H9 (cell line): ENCODE measurements at regions not wholly inside any gene's neighbourhood (a gene's known extent, or its start where the extent isn't known, plus 50 kb on each side); places are given as distances from the start of the nearest gene placed in this dataset.

Experiments
- DNase-seq: peaks from one replicate; pipeline ENCODE4 v3.0.0-alpha.2; 2017
- H2AFZ ChIP-seq: one replicate; pipeline ENCODE4 v1.6.1; 2013; ENCODE audit warnings: mild to moderate bottlenecking, low read length, control low read depth, moderate library complexity
- H2AK5ac ChIP-seq: 2 replicates; pipeline ENCODE4 v1.6.1; 2013; ENCODE audit warnings: low read length, control low read depth, mixed read lengths; ENCODE audit not compliant: insufficient read length
- H2BK120ac ChIP-seq: one replicate; pipeline ENCODE4 v1.6.1; 2013; ENCODE audit warnings: low read depth, mild to moderate bottlenecking, low read length, control low read depth, inconsistent platforms; ENCODE audit not compliant: poor library complexity, severe bottlenecking
- H2BK12ac ChIP-seq: 2 replicates; pipeline ENCODE4 v1.6.1; 2013; ENCODE audit warnings: low read length, control low read depth, mixed read lengths, low read depth; ENCODE audit not compliant: insufficient read length
- H2BK15ac ChIP-seq: 2 replicates; pipeline ENCODE4 v1.6.1; 2013; ENCODE audit warnings: low read depth, low read length, control low read depth
- H2BK20ac ChIP-seq: one replicate; pipeline ENCODE4 v1.6.1; 2013; ENCODE audit warnings: low read depth, mild to moderate bottlenecking, low read length, control low read depth, inconsistent platforms; ENCODE audit not compliant: poor library complexity, severe bottlenecking
- H2BK5ac ChIP-seq: 2 replicates; pipeline ENCODE4 v1.6.1; 2013; ENCODE audit warnings: low read length, control low read depth, mixed read lengths; ENCODE audit not compliant: insufficient read length
- H3K14ac ChIP-seq: 2 replicates; pipeline ENCODE4 v1.6.1; 2013; ENCODE audit warnings: low read length, control low read depth; ENCODE audit not compliant: insufficient read depth
- H3K18ac ChIP-seq: 2 replicates; pipeline ENCODE4 v1.6.1; 2013; ENCODE audit warnings: low read depth, mild to moderate bottlenecking, mixed read lengths, low read length, control low read depth; ENCODE audit not compliant: insufficient read length
- H3K23ac ChIP-seq: 2 replicates; pipeline ENCODE4 v1.6.1; 2013; ENCODE audit warnings: low read length, control low read depth, mixed read lengths, low read depth; ENCODE audit not compliant: insufficient read length
- H3K23me2 ChIP-seq: 2 replicates; pipeline ENCODE4 v1.6.1; 2013; ENCODE audit warnings: low read depth, mild to moderate bottlenecking, mixed read lengths, low read length, control low read depth; ENCODE audit not compliant: insufficient read length, poor library complexity, severe bottlenecking
- H3K27ac ChIP-seq: 2 replicates; pipeline ENCODE4 v1.5.1; 2013; ENCODE audit warnings: low read length, control low read depth, mixed read lengths, low read depth; ENCODE audit not compliant: insufficient read length
- H3K27me3 ChIP-seq: 2 replicates; pipeline ENCODE4 v1.6.1; 2013; ENCODE audit warnings: low read length, control low read depth, inconsistent platforms; ENCODE audit not compliant: insufficient read depth
- H3K4ac ChIP-seq: 2 replicates; pipeline ENCODE4 v1.6.1; 2013; ENCODE audit warnings: low read depth, mild to moderate bottlenecking, control low read depth, inconsistent platforms, low read length, moderate library complexity
- H3K4me1 ChIP-seq: 2 replicates; pipeline ENCODE4 v1.6.1; 2013; ENCODE audit warnings: low read length, control low read depth, inconsistent platforms; ENCODE audit not compliant: insufficient read depth
- H3K4me2 ChIP-seq: 2 replicates; pipeline ENCODE4 v1.6.1; 2013; ENCODE audit warnings: low read length, control low read depth, mixed read lengths; ENCODE audit not compliant: insufficient read length, insufficient read depth
- H3K56ac ChIP-seq: 2 replicates; pipeline ENCODE4 v1.6.1; 2013; ENCODE audit warnings: low read depth, mild to moderate bottlenecking, mixed read lengths, low read length, control low read depth; ENCODE audit not compliant: insufficient read length
- H3K79me1 ChIP-seq: 2 replicates; pipeline ENCODE4 v1.6.1; 2013; ENCODE audit warnings: low read depth, mild to moderate bottlenecking, moderate library complexity, low read length, control low read depth, inconsistent platforms; ENCODE audit not compliant: insufficient read depth, poor library complexity, severe bottlenecking
- H3K79me2 ChIP-seq: 2 replicates; pipeline ENCODE4 v1.6.1; 2013; ENCODE audit warnings: low read length, control low read depth, inconsistent platforms; ENCODE audit not compliant: insufficient read depth
- H3K9ac ChIP-seq: 2 replicates; pipeline ENCODE4 v1.6.1; 2013; ENCODE audit warnings: low read length, control low read depth, mixed read lengths; ENCODE audit not compliant: insufficient read length; ENCODE audit errors: extremely low read depth
- H3K9me3 ChIP-seq: one replicate; pipeline ENCODE4 v1.6.1; 2013; ENCODE audit warnings: low read depth, low read length, inconsistent platforms; ENCODE audit not compliant: control insufficient read depth
- H3T11ph ChIP-seq: one replicate; pipeline ENCODE4 v1.6.1; 2013; ENCODE audit warnings: mild to moderate bottlenecking, low read length, control low read depth, inconsistent platforms
- H4K20me1 ChIP-seq: one replicate; pipeline ENCODE4 v1.6.1; 2013; ENCODE audit not compliant: control insufficient read depth, insufficient read length, insufficient read depth
- H4K5ac ChIP-seq: 2 replicates; pipeline ENCODE4 v1.6.1; 2013; ENCODE audit warnings: low read depth, mild to moderate bottlenecking, mixed read lengths, low read length, control low read depth; ENCODE audit not compliant: insufficient read length
- H4K8ac ChIP-seq: replicated peaks from 2 replicates; pipeline ENCODE4 v1.6.1; 2013; ENCODE audit warnings: low read length, control low read depth, mixed read lengths, low read depth; ENCODE audit not compliant: insufficient read length
- H4K91ac ChIP-seq: 2 replicates; pipeline ENCODE4 v1.6.1; 2013; ENCODE audit warnings: low read depth, mild to moderate bottlenecking, moderate library complexity, mixed read lengths, low read length, control low read depth; ENCODE audit not compliant: insufficient read length
- H3K27ac Mint-ChIP-seq, 3 experiments: 2 replicates in 2 of 3; 3 replicates in 1 of 3; pipeline ENCODE4 v1.8.0; 2020 to 2021; ENCODE audit warnings: mixed read lengths in 3 of 3, mild to moderate bottlenecking in 1 of 3, moderate library complexity in 1 of 3
- H3K27me3 Mint-ChIP-seq: 2 replicates; pipeline ENCODE4 v1.8.0; 2021; ENCODE audit warnings: low read depth, mild to moderate bottlenecking, moderate library complexity, mixed read lengths
- H3K36me3 Mint-ChIP-seq, 3 experiments: 2 replicates in 2 of 3; 3 replicates in 1 of 3; pipeline ENCODE4 v1.8.0; 2020 to 2021; ENCODE audit warnings: low read depth in 3 of 3, mixed read lengths in 3 of 3; ENCODE audit not compliant: insufficient read depth in 1 of 3
- H3K4me1 Mint-ChIP-seq, 2 experiments: 2 replicates each; pipeline ENCODE4 v1.8.0; 2020; ENCODE audit warnings: mixed read lengths in 2 of 2
- H3K4me3 Mint-ChIP-seq, 2 experiments: 2 replicates in 1 of 2; 3 replicates in 1 of 2; pipeline ENCODE4 v1.8.0; 2020 to 2021; ENCODE audit warnings: mild to moderate bottlenecking in 2 of 2, mixed read lengths in 2 of 2, moderate library complexity in 1 of 2
- H3K9me3 Mint-ChIP-seq, 2 experiments: 2 replicates in 1 of 2; 3 replicates in 1 of 2; pipeline ENCODE4 v1.8.0; 2020; ENCODE audit warnings: mild to moderate bottlenecking in 2 of 2, mixed read lengths in 2 of 2, moderate library complexity in 1 of 2
- CTCF ChIP-seq: fragments of 200-600 bp; sonication (generic); conservative IDR thresholded peaks from 3 replicates; pipeline ENCODE4 v1.8.0; 2021; ENCODE audit warnings: antibody characterized with exemption, mild to moderate bottlenecking
- WGBS: extraction: QIAGEN DNeasy Blood & Tissue Kit; methylation state at CpG from one replicate; pipeline ENCODE4 v1.1.7; 2013; ENCODE audit warnings: missing lambda C conversion rate, low lambda C conversion rate, mixed read lengths; ENCODE audit not compliant: insufficient read length; ENCODE audit errors: extremely low coverage; 5-methylcytosine and 5-hydroxymethylcytosine counted together

GRCh38 chr19:30068528-30069395 is 126.7 kb downstream of the URI1 start:
- Mint-ChIP-seq H3K9me3 (no peaks in the 10 kb centered on the region; a peak in 1 of 5 replicates), H3K4me1 (peaks cover 6 to 14% of the 10 kb centered on the region in 2 experiments), H3K27ac (no peak overlapping the region), H3K27me3 (no peaks in the 10 kb centered on the region; the same call in 1 of the 2 replicates), H3K4me3 (no peak overlapping the region), H3K36me3 (no peaks in the 10 kb centered on the region; a peak in 1 of 7 replicates)
- Histone ChIP-seq H3K56ac (no peak overlapping the region), H2AK5ac (no peak overlapping the region), H4K8ac (no peak overlapping the region), H4K5ac (no peak overlapping the region), H3K4ac (no peak overlapping the region), H4K91ac (no peak overlapping the region), H2BK20ac (no peak overlapping the region), H3K27ac (no peak overlapping the region), H3K9ac (no peak overlapping the region), H3K4me1 (no peaks in the 10 kb centered on the region), H2BK5ac (no peak overlapping the region), H3K14ac (no peak overlapping the region), H3K9me3 (no peaks in the 10 kb centered on the region), H3K23me2 (no peaks in the 10 kb centered on the region), H2BK120ac (no peak overlapping the region), H2BK12ac (no peak overlapping the region), H3K79me1 (no peaks in the 10 kb centered on the region), H3T11ph (no peak overlapping the region), H3K23ac (no peak overlapping the region), H4K20me1 (no peaks in the 10 kb centered on the region), H2BK15ac (no peak overlapping the region), H3K18ac (no peak overlapping the region), H3K79me2 (no peaks in the 10 kb centered on the region), H2AFZ (no peak overlapping the region), H3K4me2 (no peak overlapping the region), H3K27me3 (no peaks in the 10 kb centered on the region)
- peak; percentile 8 for DNase-seq
- WGBS, result no CpG with 5 or more reads among the region's 2 CpGs
- no peak for TF ChIP-seq CTCF
